Left ventricle myocardium superior (tissue), 1 donor: ENCODE measurements at regions not wholly inside any gene's neighbourhood (a gene's known extent, or its start where the extent isn't known, plus 50 kb on each side); places are given as distances from the start of the nearest gene placed in this dataset.

Experiments
- ATAC-seq: fragments of 200-7000 bp; cut with Tn5 transposase; one replicate; pipeline ENCODE4 v1.9.1; 2020; ENCODE audit warnings: mild to moderate bottlenecking, moderate library complexity
- DNase-seq: peaks from one replicate; pipeline ENCODE4 v3.0.0-alpha.2; 2020
- intact Hi-C: fragments of 100-400 bp; cut with micrococcal nuclease; formaldehyde crosslinking; loops from one replicate; pipeline ENCODE4 v1.11.0; 2022
- donor health status: DM: no; HTN: yes; CAD: no; lungs with severe emphysema.

DNA sequence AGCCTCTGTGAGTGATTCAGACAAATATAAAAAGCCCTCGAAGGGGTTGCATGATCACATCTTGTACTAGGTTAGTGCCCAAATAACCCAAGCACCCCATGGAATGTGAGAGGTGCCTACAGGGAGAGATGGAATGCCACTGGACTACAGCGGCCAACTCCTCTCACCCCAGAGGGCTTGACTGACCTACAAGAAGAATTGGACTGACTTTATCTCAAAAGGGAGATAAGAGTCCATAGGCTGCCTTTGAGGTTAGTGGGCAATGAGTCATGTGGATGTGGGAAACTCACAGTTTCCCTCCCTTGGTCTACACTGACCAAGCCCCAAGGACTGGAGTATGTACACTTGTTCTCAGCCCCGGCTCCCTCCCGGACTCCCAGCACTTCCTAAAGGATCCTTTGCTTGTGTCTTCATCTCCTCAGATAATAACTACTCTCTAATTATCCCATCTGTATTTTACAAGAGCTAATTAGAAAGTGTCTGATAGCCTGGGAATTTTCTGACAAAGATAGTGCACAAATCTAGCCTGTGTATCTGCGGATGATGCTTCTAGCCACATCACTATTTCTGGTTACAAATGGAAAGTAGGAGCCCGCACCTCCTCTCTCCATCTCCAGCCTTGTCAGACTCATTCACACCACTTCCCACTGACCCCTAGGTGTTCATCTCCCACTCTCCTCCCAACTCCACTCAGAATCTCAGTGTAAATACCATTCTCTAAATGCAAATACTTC lies 547.8 kb upstream of the TBL1XR1 start:
- intact Hi-C loops: no loop called here
- ATAC-seq: peak; percentile 95
- DNase-seq: no peak

DNA sequence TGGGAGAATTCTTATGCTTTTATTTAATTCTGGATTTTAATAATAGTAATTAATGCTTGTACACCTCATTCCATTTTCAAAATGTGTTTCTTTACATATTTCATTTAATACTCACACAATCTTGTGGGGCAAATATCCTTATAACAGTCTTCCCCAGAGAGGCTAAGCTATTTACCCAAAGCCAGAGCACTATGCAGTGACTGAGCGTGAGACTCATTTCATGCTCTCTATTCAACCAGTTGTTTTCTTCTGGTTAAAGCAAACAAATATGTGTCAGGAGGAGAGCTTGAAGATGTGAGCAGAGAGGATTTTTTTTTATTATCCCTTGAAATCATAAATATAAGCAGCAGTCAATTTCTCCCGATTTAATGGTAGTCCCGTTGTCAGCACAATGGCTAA lies 548.3 kb upstream of the TBL1XR1 start:
- intact Hi-C loops: no loop called here
- ATAC-seq (no peak), DNase-seq (no peak)

- DNase-seq (no peak), ATAC-seq (no peak)
- intact Hi-C loops: no loop called here
Observed at GRCh38 chr3:177746337-177746933, 549.2 kb upstream of the TBL1XR1 start.

GRCh38 chr3:177749836-177750235 lies 552.6 kb upstream of the TBL1XR1 start:
- no peak for DNase-seq
- no peak for ATAC-seq
- intact Hi-C loops: no loop called here

DNA sequence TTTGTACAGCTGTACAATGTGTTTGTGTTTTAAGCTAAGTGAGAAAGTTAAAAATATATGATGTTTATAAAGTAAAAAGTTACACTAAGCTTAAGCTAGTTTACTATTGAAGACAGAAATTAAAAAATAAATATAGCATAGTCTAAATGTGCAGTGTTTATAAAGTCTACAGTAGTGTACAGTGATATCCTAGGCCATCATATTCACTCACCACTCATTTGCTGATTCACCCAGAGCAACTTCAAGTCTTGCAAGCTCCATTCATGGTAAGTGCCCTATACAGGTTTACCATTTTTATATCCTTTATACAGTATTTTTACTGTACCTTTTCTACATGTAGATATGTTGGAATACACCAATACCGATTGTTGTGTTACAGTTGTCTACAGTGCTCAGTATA lies 553.2 kb upstream of the TBL1XR1 start:
- DNase-seq: no peak
- intact Hi-C loops: no loop called here
- ATAC-seq: no peak

DNA sequence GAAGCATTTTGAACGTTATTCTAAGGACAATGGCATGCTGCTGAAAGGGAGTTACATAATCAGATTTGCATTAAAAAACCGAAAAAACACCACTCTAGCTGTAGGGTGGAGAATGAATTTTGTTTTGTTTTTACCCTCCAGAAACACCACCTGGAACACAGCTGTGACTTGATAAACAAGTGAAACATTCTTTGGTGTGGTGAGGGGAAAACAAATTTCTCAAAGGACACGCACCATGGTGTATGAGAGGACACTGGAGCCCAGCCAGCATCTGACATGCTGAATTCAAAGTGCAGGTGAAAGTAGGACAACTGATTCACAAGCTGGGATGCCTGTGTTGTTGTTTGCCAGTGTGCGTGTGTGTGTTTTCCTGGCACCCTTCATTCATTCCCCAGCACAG lies 554.5 kb upstream of the TBL1XR1 start:
- ATAC-seq: no peak
- intact Hi-C loops: no loop called here
- DNase-seq: peak; percentile 38

DNA sequence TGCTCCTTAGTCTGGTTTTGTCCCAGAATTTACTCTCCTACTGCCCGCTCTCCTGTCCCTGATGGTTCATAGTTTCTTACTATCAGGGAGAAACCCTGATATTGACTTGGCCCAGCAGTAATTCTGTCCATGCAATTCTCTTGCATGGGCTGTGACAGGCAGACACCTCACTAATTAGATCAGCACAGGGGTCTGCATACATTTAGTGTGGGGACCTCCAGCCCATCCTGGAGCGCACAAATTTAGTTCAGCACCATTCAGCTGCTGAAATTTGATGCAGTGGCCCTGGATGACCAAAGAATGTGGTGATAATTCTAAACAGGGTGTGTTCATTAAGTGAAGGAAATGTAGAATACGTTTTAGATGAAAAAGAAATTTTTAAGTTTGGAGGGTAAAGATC lies 555.5 kb upstream of the TBL1XR1 start:
- intact Hi-C loops: no loop called here
- ATAC-seq (no peak), DNase-seq (no peak)

DNA sequence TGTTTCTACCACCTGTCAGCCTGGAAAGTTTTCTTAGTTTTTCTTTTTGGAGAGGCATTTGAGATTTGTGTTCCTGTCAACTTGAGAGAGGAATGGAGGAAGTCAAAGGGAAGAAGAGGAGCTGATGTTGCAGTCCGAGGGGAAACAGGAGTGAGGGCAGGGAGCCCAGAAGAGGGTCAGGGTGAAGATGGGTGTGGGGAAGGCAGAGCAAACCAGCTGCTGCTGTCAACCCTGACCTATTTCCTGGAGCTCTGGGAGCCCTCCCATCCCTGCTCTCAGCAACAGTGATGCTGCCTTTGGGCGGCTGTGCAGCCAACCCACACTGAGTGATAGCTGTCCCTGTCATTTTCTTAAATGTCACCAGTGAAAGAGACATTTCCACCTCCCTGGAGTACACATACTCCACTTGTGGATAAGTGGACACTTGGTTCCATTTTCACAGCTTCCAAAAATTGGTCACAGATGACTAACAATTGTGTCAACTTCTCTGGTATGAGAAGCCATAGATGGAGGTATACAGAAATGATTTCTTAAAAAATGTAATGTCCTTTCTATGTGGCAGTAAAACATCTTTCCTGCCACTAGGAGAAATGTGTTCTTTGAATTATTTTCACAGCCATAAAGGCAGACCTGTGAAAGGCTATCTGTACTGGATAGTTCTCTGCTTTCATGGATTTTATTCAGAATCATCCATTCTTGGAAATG lies 556.3 kb upstream of the TBL1XR1 start:
- intact Hi-C loops: no loop called here
- peak; percentile 97 for ATAC-seq
- DNase-seq: peak; percentile 75

GRCh38 chr3:177754508-177754921 lies 557.2 kb upstream of the TBL1XR1 start:
- intact Hi-C loops: no loop called here
- peak; percentile 16 for ATAC-seq

DNA sequence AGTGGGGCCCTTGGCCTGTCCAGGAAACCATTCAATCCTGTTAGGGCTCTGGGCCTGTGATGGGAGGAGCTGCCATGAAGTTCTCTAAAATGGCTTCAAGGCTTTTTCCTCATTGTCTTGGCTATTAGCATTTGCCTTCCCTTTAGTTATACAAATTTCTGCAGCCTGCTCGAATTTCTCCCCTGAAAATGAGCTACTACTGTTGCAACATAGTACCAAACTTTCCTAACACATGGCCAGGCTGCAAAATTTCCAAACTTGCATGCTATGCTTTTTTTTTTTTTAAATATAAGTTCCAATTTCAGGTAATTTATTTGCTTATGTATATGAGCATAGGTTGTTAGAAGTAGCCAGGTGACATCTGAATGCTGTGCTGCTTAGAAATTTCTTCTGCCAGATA lies 560.8 kb upstream of the TBL1XR1 start:
- DNase-seq (no peak), ATAC-seq (no peak)
- intact Hi-C loops: no loop called here

More at GRCh38 chr3:177754508-177754921, 557.2 kb upstream of the TBL1XR1 start:
- no peak for DNase-seq

DNA sequence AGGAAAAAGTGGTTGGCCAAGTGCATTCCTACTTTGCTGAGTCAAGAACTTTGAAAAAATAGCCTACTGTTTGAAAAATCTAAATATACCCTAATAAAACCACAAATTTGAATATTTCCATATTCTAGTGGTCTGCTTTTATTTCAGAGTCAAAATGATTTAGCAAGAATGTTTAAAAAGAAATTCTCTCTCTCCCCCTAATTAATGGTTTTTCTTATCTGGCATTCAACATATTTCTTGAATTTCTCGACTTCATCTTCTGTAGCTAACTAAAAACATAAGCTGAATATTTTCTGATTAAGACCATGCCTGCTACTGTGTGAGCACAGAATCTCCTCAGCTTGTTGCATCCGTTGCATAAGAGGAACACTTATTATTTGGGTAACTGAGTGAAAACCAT lies 563.5 kb upstream of the TBL1XR1 start:
- DNase-seq: no peak
- no peak for ATAC-seq
- intact Hi-C loops: no loop called here

DNA sequence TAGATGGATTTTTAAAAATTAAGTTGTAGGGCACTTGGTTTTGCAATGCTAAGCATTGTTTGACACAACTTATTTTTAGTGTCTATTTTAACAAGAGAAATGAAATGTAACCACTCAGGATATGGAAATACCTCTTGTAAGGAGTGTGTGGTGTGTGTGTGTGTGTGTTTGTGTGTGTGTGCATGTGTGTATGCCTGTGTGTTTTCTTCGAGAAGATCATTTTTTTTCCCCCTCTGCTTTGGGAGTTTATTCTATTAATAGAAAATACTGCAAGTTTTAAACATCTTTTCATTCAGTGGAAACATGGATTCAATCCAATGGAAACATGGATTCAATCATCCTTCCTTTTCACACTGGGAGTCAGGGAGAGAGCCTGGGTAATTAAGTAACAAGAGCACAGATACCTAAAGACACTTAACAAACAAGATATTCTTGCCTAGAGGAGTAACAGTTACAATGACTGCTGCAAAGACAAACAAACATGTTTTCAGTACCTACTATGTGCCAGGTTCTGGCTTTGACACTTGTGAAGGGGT lies 567.2 kb upstream of the TBL1XR1 start:
- intact Hi-C loops: no loop called here
- ATAC-seq (peak; percentile 94), DNase-seq (no peak)

DNA sequence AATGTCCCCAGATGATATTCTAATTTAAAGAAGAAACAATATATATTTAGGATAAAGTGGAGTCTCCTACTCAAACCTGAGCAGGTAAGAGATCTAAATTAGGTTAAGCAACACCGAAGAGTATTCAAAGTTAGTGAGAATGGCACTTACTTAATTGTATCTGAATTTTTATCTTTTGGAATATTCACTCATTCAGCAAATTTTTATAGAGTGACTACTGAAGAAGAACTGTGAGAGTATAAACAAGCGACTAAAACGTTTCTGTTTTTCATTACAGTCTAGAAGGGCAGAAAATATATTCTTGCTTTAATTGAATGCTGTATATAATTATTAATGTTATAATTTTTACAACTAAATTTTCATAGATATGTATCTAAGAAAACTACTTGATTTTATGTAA lies 567.7 kb upstream of the TBL1XR1 start:
- DNase-seq: no peak
- intact Hi-C loops: no loop called here
- ATAC-seq: no peak

GRCh38 chr3:177770383-177771230 lies 573.3 kb upstream of the TBL1XR1 start:
- no peak for DNase-seq
- ATAC-seq: no peak
- intact Hi-C loops: no loop called here

DNA sequence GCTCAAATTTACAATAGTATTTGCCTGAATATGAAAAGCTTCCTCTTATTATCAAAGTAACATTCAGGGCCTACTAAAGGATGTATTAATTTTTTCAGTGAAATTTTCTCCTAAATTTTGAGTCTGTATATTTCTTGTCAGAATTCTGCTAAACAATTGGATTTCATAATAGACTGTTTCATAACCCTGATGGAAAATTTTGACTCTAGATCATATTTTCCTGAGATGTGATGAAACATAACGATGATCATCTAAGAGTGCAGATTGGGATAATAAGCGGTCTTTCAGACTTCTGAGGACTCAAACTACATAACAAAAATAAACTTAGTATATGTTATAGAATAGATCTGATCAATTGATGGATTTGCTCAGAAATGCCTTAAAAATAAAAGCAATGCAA lies 574.5 kb upstream of the TBL1XR1 start:
- intact Hi-C loops: no loop called here
- DNase-seq: no peak
- no peak for ATAC-seq

DNA sequence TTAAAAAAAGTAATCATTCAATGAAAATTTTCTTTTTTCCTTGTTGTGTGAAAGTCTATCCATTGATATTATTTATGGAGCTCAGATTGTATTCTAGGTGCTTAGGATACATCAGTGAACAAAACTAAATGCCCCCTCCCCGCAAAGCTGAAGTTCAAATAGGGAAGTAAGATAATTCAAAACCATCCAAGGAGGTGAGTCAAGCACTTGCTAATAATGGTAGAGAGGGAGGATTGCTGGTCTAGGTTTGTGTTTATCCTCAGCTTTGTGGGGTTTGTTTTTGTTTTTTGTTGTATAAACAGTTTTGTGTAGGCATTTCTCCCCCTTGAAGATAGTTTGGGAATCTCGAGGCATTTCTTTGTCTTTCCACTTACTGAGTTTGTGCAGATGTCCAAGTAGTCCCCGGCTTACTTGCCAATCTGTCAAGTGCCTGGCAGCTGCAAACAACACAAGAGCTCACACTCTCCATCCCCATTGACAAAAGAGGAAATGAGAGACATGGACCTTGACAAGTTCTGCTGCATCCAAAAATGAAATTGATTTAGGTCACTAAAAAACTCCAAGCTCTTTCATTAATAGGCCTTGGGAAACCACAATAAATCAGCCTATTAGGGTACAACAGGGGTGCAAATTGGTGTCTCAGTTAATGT lies 575.8 kb upstream of the TBL1XR1 start:
- peak; percentile 83 for ATAC-seq
- intact Hi-C loops: no loop called here
- peak; percentile 36 for DNase-seq

DNA sequence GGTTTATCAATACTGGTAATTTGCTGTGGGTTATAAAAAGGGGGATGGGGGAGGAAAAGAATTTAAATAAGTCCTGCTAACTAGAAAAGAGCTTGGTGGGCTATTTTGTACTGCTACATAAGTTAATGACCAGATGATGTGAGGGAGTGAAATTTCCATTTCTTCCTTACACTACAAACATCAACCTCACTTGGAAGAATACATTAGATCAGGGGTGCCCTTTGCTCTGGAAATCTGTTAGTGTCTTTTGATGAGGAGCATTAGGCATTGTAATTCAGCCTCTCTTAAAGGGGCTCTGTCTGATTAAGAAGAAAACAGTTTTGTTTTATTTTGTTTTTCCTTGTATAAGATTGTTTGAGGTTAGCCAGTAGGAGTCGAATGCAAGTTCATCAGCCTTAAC lies 576.4 kb upstream of the TBL1XR1 start:
- intact Hi-C loops: no loop called here
- ATAC-seq (no peak), DNase-seq (no peak)

DNA sequence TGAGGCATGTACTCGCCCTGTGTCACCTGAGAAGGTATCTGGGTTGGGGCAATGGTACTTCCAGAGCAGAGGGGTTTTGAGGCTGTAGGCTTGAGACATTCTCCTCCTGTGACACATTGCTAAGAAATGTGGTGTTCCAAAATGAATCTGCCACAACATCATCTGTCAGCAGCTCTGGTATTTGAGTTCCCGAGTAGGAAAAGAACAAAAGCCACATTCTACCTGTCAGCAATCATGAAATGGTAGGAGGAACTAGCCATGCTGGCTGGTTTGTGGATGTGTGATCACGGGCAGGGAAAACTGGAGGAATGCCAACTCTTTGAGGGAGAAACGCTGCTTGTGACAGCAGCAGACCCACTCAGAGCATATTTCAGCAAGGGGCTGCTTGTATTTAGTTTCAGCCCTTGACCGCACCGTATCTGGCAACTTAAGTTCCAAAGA lies 579.4 kb upstream of the TBL1XR1 start:
- DNase-seq: no peak
- ATAC-seq: no peak
- intact Hi-C loops: no loop called here

DNA sequence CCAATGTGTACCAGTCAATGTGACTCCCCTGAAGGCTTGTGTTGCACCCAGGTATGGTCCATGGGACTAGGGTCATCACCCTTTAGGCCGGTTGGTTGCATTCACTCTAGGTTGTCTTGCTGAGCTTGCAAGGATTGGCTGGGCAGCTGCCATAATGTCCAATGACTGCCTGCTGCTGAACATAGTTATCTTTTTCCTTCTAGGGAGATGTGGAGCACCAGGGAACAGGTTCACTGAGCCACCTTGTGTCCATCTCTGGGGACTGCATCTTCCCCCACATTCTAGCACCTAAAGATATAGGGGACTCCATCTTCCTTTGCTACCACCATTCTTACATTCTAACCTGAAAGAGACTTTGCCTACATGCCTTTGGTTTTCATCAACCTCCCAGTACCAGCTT lies 580.4 kb upstream of the TBL1XR1 start:
- DNase-seq (peak; percentile 41), ATAC-seq (no peak)
- intact Hi-C loops: no loop called here
